Posterior vena cava (tissue), 2 donors: ENCODE measurements at regions not wholly inside any gene's neighbourhood (a gene's known extent, or its start where the extent isn't known, plus 50 kb on each side); places are given as distances from the start of the nearest gene placed in this dataset.
A peak's percentile ranks its signal among the peaks of the same experiment; 100 is the strongest.

Experiments
- DNase-seq: peaks from one replicate; pipeline ENCODE4 v3.0.0-alpha.2; 2020; ENCODE audit warnings: low spot score
- intact Hi-C, 2 donors: fragments of 100-400 bp; cut with DNase I; formaldehyde crosslinking; loops; one replicate each; pipeline versions ENCODE4 v1.14.1 to v1.14.2; 2022 to 2023
- donor health status: DM: yes; HTN: yes; CAD: no.
- donor health status: DM: yes; HTN: yes; CAD: no.

DNA sequence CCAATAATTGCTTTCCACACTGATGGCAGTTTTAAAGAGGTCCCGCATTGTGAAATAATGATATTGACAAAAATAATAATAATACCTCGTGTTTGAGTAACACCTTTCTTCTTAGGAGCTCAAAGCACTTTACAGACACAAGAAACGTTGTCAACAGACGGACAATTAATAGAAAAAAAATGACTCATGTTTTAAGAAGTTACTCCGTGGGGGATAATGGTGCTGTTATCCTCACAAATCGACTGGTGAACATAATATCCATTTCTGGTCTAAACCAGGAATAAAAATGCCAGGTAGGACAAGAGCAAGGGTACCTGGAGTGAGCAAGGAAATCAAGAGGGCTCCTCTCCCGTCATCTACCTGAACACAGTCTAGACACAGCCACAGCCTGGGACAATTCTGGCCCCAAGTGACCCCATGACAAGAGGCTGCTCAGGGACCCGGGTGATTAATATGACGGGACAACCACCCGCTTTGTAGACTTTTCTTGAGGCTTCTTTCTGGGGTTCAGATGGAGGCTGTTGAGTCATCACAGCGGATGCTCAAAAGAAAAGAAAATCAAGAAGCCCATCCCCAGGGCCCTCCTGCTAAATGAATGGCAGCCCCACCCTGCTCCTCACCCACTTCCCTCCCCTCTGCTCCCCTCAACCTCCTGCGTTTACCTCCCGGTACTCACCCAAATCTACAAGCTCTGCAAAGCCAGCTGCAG, 146.2 kb upstream of the IRF2BP2 start:
- intact Hi-C loops, result no loop called here
- DNase-seq, result no peak

- peak; percentile 95 for DNase-seq
- intact Hi-C loops, result no loop called here
Observed at GRCh38 chr1:234755449-234755863, 145.5 kb upstream of the IRF2BP2 start.

- intact Hi-C loops, result no loop called here
- no peak for DNase-seq
Observed at GRCh38 chr1:234753979-234754378, 144.0 kb upstream of the IRF2BP2 start.

DNA sequence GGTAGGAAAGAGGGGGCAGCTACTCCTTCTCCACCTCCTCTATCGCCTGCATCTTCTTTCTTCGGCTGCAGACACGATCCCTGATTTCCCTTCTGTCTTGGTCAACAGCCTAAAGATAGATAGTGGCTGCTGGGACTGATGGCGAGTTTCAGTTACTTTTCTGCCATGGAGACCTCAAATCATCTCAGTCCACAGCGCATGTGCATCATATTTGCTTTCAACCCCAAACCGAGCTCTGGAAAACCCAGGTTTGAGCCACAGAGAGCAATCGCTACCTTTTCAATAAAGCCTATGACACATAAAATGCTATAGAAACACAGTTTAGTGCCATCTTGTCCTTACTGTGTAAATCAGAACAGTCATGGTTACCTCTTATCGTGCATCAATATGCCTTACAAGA, 142.9 kb upstream of the IRF2BP2 start:
- intact Hi-C loops, result no loop called here
- no peak for DNase-seq

- intact Hi-C loops, result no loop called here
- DNase-seq, result no peak
Observed at GRCh38 chr1:234751678-234752077, 141.7 kb upstream of the IRF2BP2 start.

GRCh38 chr1:234750922-234751627, 141.1 kb upstream of the IRF2BP2 start:
- intact Hi-C loops, result no loop called here

GRCh38 chr1:234748713-234749112, 138.7 kb upstream of the IRF2BP2 start:
- intact Hi-C loops, result no loop called here

More at GRCh38 chr1:234750922-234751627, 141.1 kb upstream of the IRF2BP2 start:
- DNase-seq, result no peak

DNA sequence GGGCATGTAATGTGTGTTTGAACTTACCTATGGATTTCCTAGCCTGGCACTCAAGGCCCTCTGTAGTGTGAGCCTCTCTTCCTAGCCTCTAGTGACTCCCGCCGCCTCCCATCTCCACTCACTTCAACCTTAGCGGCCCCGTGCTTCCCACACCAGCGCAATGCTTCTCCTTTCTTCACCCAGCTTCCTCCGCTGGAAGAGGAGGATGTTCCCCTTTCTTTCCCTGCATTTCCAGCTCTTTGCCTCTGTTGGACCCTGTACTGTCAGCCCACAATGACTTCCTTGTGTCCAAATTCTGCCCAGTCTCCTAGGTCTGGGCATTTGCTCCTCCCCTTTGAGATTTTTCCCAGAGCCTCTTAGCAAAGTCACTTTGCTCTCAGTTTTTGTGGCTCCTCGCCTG, 138.1 kb upstream of the IRF2BP2 start:
- intact Hi-C loops, result no loop called here
- no peak for DNase-seq

More at GRCh38 chr1:234748713-234749112, 138.7 kb upstream of the IRF2BP2 start:
- DNase-seq, result no peak

DNA sequence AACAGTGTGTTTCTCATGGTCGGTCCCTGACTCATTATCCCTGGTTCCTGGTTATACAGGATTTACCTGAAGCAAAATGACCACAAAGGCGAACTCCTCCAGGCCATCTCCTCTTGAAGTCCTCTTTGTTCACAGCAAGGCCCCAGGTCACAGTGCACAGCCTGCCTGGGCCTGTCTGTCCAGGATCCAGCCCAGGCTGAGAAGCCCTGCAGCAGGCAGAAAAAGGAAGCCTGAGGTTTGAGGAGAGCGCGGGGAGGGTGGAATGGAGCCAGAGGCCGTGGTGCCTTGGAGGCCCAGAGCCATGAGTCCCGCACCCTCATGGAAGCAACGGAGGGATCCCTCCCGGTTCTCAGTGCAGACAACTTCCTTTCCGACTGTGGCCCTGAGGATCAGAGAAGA, 136.8 kb upstream of the IRF2BP2 start:
- intact Hi-C loops, result no loop called here
- DNase-seq, result no peak

DNA sequence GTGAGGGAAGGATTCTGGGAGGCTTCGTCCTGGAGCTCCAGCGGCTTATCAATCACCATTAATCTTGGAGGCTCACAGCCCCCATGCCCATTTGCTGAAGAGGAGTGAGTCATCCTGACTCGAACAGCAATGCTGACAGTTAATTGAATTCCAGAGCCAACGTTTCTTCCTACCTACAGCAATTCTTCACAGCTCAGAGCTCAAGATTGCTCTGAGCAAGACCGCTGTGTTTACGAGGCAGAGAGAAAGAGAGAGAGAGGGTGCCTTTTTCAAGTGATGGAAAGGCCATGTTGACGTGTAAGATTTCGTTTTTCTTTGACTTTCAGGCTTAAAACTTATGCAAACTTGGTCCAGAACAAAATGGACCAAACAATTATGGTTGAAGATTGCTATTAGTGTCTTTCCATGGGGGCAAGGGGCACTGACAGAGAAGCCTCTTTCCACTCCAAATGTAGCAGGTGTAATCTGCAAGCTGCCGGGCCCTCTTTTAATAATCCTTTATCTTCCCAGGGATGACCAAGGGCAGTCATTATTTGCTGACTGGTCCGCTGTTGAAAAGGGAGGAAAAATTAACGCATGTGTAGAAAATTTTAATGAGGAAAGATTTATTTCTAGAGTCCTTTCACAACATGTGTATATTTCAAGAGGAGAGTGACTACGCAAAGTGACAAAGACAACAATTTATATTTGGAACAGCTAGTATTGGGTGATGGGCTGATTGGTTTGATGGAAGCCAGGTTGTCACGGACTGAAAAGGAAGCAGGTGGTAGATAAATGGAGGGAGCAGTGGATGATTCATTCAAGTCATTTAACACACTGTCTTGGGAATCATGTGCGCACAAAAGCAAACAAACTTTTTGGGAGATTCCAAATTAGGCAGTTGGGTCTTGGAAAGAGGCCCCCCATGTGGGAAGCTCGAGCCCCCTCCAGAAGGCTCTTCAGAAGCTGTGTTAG, 136.1 kb upstream of the IRF2BP2 start:
- no peak for DNase-seq
- intact Hi-C loops, result no loop called here

- intact Hi-C loops, result no loop called here
- no peak for DNase-seq
Observed at GRCh38 chr1:234745276-234745675, 135.3 kb upstream of the IRF2BP2 start.

DNA sequence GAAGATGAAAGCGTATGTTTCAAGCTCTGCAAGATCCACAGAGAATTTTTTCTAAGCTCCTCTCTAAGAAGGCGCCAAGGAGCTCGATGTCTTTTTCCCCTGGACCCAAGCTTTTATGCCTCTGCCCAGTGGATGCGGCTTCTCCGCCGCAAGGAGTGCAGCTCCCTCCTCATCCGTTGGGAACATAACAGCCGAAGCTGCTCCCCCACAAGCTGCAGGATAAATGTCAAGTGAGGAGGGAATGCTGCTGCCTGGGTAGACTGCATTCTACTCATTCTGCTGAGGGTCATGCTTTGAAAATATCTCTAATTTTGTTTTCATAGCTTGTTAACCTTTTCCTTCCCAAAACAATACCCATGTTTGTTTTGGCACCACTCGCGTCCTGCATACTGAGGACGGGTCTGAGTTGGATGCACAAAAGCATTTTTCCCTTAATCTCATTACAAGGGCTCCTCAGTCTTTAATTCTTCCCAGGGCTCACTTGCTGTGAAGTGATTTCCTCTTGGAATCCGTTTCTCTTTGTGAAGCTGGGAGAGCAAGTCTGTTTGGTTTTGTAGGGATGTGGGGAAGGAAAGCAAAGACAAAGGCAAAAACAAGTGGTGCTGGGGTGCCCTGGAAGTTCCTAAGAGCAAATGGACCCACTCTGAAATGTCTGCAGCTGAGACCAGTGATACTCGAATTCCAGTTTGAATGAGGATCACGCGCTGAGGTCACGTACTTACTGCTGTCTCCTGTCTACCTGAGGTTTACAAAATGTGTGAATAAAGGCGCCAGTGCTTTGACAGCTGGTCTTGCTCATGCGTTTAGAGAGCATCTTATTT, 134.0 kb upstream of the IRF2BP2 start:
- intact Hi-C loops, result no loop called here
- DNase-seq, result no peak

- intact Hi-C loops, result no loop called here
Observed at GRCh38 chr1:234742622-234743021, 132.6 kb upstream of the IRF2BP2 start.

DNA sequence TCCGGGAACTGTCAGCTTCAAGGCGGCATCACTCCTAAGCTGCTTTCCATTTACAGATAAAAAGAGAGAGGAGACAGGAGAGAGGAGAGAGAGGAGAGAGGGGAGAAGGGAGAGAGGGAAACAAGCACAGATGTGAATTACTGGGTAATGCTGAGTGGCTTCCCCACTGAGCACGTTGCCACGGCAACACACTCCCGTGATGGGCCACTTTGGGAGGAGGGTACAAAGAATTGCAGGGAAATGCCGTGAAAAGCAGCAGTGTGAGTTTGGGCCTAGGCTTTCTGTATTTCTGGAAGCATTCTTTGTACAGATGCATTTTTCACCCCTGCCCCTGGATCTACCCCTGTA, 128.0 kb upstream of the IRF2BP2 start:
- intact Hi-C loops, result no loop called here
- DNase-seq, result no peak

More at GRCh38 chr1:234742622-234743021, 132.6 kb upstream of the IRF2BP2 start:
- DNase-seq, result no peak

- DNase-seq, result no peak
- intact Hi-C loops, result no loop called here
Observed at GRCh38 chr1:234735916-234736315, 125.9 kb upstream of the IRF2BP2 start.

DNA sequence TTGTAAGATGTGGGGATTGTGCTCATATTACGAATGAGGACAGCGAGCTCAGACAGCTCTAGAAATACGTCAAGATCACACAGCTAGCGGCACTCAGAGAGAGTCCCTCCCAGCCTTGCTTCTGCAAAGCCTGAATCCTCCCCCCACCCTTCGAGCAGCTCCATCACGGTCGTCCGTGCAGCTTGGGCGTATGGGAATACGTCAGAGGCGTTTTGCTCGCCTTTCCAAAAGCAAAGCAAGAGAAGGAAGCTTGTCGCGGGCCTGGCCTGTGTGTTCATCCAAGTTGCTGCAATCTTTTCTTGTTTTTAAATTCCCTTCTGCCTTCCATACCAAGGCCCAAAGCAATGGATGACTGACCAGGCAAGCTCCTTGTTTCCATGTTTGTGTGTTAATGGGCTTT, 125.5 kb upstream of the IRF2BP2 start:
- intact Hi-C loops, result no loop called here
- DNase-seq, result no peak

DNA sequence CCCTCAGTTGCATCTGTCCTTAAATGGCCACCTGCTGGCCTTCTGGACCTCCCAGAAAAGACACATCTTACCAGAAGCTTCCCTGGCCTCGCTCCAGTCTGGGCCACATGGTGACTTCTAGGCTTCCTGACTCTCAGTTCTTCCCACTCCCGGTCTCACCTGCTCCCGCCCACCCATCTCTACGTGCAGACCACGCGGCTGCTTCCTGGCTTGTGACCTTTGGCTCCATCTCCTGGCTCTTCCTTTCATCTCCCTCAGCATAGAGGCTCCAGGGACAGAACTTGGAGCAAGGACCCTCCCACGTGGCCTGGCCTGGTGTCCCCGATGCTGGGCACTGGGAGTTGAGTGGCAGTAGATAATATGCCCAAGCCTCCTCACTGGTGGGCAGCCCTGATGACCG, 124.9 kb upstream of the IRF2BP2 start:
- DNase-seq, result no peak
- intact Hi-C loops, result no loop called here

- DNase-seq, result no peak
- intact Hi-C loops, result no loop called here
Observed at GRCh38 chr1:234734412-234734835, 124.4 kb upstream of the IRF2BP2 start.

- intact Hi-C loops, result no loop called here
- no peak for DNase-seq
Observed at GRCh38 chr1:234733427-234733826, 123.4 kb upstream of the IRF2BP2 start.
